H1 (cell line): ENCODE measurements at regions not wholly inside any gene's neighbourhood (a gene's known extent, or its start where the extent isn't known, plus 50 kb on each side); places are given as distances from the start of the nearest gene placed in this dataset.

Experiments used
- CTCF ChIA-PET: fragments of 300-600 bp; sonication (Branson Sonifier 250); formaldehyde crosslinking; loops from one replicate; lab custom pipeline; 2021; ENCODE audit not compliant: partially characterized antibody; lab: Charles Lee
- POLR2A ChIA-PET: fragments of 300-600 bp; sonication (Branson Sonifier 250); formaldehyde crosslinking; loops from one replicate; lab custom pipeline; 2021; ENCODE audit warnings: inconsistent platforms; ENCODE audit not compliant: partially characterized antibody; lab: Charles Lee
- DNase-seq, 2 experiments: peaks; one replicate each; pipeline versions ENCODE4 v3.0.0 to v3.0.0-alpha.2; 2010 to 2022; ENCODE audit warnings: low spot score in 2 of 2, low read depth in 1 of 2, mixed read lengths in 1 of 2
- FAIRE-seq: peaks from 2 replicates; lab custom pipeline; 2011; peaks lifted over from hg19 to GRCh38; lab: Jason Lieb, UNC
- H2AFZ ChIP-seq: 2 replicates; pipeline ENCODE4 v1.8.1; 2012; ENCODE audit warnings: low read length, inconsistent platforms
- H2AK5ac ChIP-seq: 2 replicates; pipeline ENCODE4 v1.6.1; 2013; ENCODE audit warnings: low read depth, low read length
- H2BK120ac ChIP-seq: replicated peaks from 2 replicates; pipeline ENCODE3; 2013; ENCODE audit warnings: low read depth, low read length, inconsistent platforms
- H2BK12ac ChIP-seq: 2 replicates; pipeline ENCODE4 v1.6.1; 2013; ENCODE audit warnings: low read depth, low read length
- H2BK15ac ChIP-seq: 2 replicates; pipeline ENCODE4 v1.6.1; 2013; ENCODE audit warnings: low read length
- H2BK20ac ChIP-seq: 2 replicates; pipeline ENCODE4 v1.6.1; 2013; ENCODE audit warnings: low read length
- H2BK5ac ChIP-seq: 2 replicates; pipeline ENCODE4 v1.6.1; 2013; ENCODE audit warnings: low read depth, low read length
- H3K14ac ChIP-seq: 2 replicates; pipeline ENCODE4 v1.6.1; 2013; ENCODE audit warnings: inconsistent platforms; ENCODE audit not compliant: insufficient read length
- H3K18ac ChIP-seq: 2 replicates; pipeline ENCODE4 v1.6.1; 2013; ENCODE audit warnings: low read length; ENCODE audit errors: extremely low read depth
- H3K23ac ChIP-seq: 2 replicates; pipeline ENCODE4 v1.6.1; 2013; ENCODE audit warnings: inconsistent platforms; ENCODE audit not compliant: insufficient read length
- H3K23me2 ChIP-seq: 2 replicates; pipeline ENCODE4 v1.6.1; 2013; ENCODE audit warnings: low read depth, low read length
- H3K27ac ChIP-seq: 2 replicates; pipeline ENCODE4 v1.6.1; 2011; ENCODE audit warnings: low read depth, low read length, inconsistent platforms
- H3K27me3 ChIP-seq, 4 experiments: replicated peaks in 1 of 4; 1 replicate in 1 of 4; 2 replicates in 3 of 4; pipeline versions ENCODE4 v1.6.1 to v1.8.1; 2011 to 2013; ENCODE audit warnings: low read length in 3 of 4, mild to moderate bottlenecking in 3 of 4, inconsistent platforms in 2 of 4, mixed read lengths in 2 of 4, moderate library complexity in 1 of 4; ENCODE audit not compliant: control insufficient read depth in 3 of 4, insufficient read depth in 3 of 4; ENCODE audit errors: extremely low read depth in 1 of 4
- H3K36me3 ChIP-seq, 4 experiments: 2 replicates each; pipeline versions ENCODE4 v1.6.1 to v1.8.1; 2011 to 2013; ENCODE audit warnings: mild to moderate bottlenecking in 4 of 4, low read length in 3 of 4, moderate library complexity in 2 of 4, control low read depth in 1 of 4, inconsistent platforms in 1 of 4; ENCODE audit not compliant: insufficient read depth in 4 of 4, control insufficient read depth in 2 of 4
- H3K4ac ChIP-seq: replicated peaks from 2 replicates; pipeline ENCODE3; 2013; ENCODE audit warnings: low read length, low read depth, mixed read lengths, inconsistent platforms; ENCODE audit not compliant: insufficient read length
- H3K4me1 ChIP-seq, 4 experiments: replicated peaks in 1 of 4; 1 replicate in 1 of 4; 2 replicates in 3 of 4; pipeline versions ENCODE4 v1.6.1 to v1.8.1; 2011 to 2013; ENCODE audit warnings: low read length in 3 of 4, inconsistent platforms in 2 of 4, mixed read lengths in 1 of 4; ENCODE audit not compliant: insufficient read depth in 4 of 4, control insufficient read depth in 3 of 4
- H3K4me2 ChIP-seq, 2 experiments: 2 replicates each; pipeline versions ENCODE4 v1.6.1 to v1.8.1; 2011 to 2013; ENCODE audit warnings: low read depth in 2 of 2, low read length in 2 of 2, control low read depth in 1 of 2, inconsistent platforms in 1 of 2, mild to moderate bottlenecking in 1 of 2; ENCODE audit not compliant: insufficient read depth in 1 of 2
- H3K4me3 ChIP-seq, 4 experiments: fragments of 200-600, 300-600 bp in 1 of 4; sonication (generic), shearing (Covaris generic), sonication (Bioruptor Twin) in 1 of 4; 2 replicates each; pipeline versions ENCODE4 v1.5.1 to v1.8.1; 2011 to 2016; ENCODE audit warnings: low read length in 4 of 4, low read depth in 3 of 4, control low read depth in 2 of 4, inconsistent platforms in 2 of 4, mild to moderate bottlenecking in 2 of 4, mixed read lengths in 1 of 4, moderate library complexity in 1 of 4; ENCODE audit not compliant: insufficient read depth in 2 of 4; ENCODE audit errors: extremely low read depth in 1 of 4
- H3K56ac ChIP-seq: replicated peaks from 2 replicates; pipeline ENCODE3; 2013; ENCODE audit warnings: low read depth, mild to moderate bottlenecking, mixed read lengths, low read length, inconsistent platforms; ENCODE audit not compliant: insufficient read length
- H3K79me1 ChIP-seq: 2 replicates; pipeline ENCODE4 v1.6.1; 2013; ENCODE audit warnings: low read depth, low read length, control low read depth
- H3K79me2 ChIP-seq, 2 experiments: 2 replicates each; pipeline versions ENCODE4 v1.6.1 to v1.8.1; 2012 to 2013; ENCODE audit warnings: low read length in 2 of 2, mild to moderate bottlenecking in 2 of 2, inconsistent platforms in 1 of 2; ENCODE audit not compliant: insufficient read depth in 2 of 2, control insufficient read depth in 1 of 2
- H3K9ac ChIP-seq, 4 experiments: replicated peaks in 1 of 4; 1 replicate in 1 of 4; 2 replicates in 3 of 4; pipeline versions ENCODE4 v1.6.1 to v1.8.1; 2011 to 2013; ENCODE audit warnings: low read depth in 3 of 4, low read length in 3 of 4, control low read depth in 2 of 4, mild to moderate bottlenecking in 2 of 4, moderate library complexity in 2 of 4, inconsistent platforms in 1 of 4; ENCODE audit errors: extremely low read depth in 1 of 4
- H3K9me3 ChIP-seq, 2 experiments: 2 replicates each; pipeline versions ENCODE4 v1.6.1 to v1.8.1; 2012 to 2013; ENCODE audit warnings: mild to moderate bottlenecking in 2 of 2, moderate library complexity in 2 of 2, control low read depth in 1 of 2, inconsistent platforms in 1 of 2, low read depth in 1 of 2, low read length in 1 of 2, mixed read lengths in 1 of 2; ENCODE audit not compliant: insufficient read depth in 2 of 2
- H4K20me1 ChIP-seq, 2 experiments: replicated peaks in 1 of 2; 2 replicates each; pipeline versions ENCODE3 to v1.8.1; 2011 to 2013; ENCODE audit warnings: inconsistent platforms in 2 of 2, low read length in 2 of 2, mild to moderate bottlenecking in 1 of 2; ENCODE audit not compliant: insufficient read depth in 2 of 2, control insufficient read depth in 1 of 2
- H4K5ac ChIP-seq: 2 replicates; pipeline ENCODE4 v1.6.1; 2013; ENCODE audit warnings: low read length, low read depth, mixed read lengths, inconsistent platforms; ENCODE audit not compliant: insufficient read length
- H4K8ac ChIP-seq: 2 replicates; pipeline ENCODE4 v1.8.0; 2013; ENCODE audit warnings: mild to moderate bottlenecking, moderate library complexity, low read length, inconsistent platforms; ENCODE audit not compliant: insufficient read depth; ENCODE audit errors: extremely low read depth
- H4K91ac ChIP-seq: replicated peaks from 2 replicates; pipeline ENCODE3; 2013; ENCODE audit warnings: low read length, mixed read lengths, inconsistent platforms; ENCODE audit not compliant: insufficient read length
- CREB1 ChIP-seq: IDR thresholded peaks from 2 replicates; pipeline ENCODE4 v1.6.1; 2012; ENCODE audit warnings: inconsistent platforms
- GTF2F1 ChIP-seq: IDR thresholded peaks from 2 replicates; pipeline ENCODE4 v1.6.1; 2012; ENCODE audit warnings: low read depth, low read length, improper control_type of control experiment, borderline replicate concordance
- HDAC2 ChIP-seq, 2 experiments: fragments of 300-600 bp in 1 of 2; sonication (generic) in 1 of 2; IDR thresholded peaks; 2 replicates each; pipeline ENCODE4 v1.6.1; 2011 to 2012; ENCODE audit warnings: low read depth in 2 of 2, low read length in 2 of 2, mild to moderate bottlenecking in 2 of 2, moderate library complexity in 2 of 2, borderline replicate concordance in 1 of 2, inconsistent platforms in 1 of 2
- HDAC6 ChIP-seq: IDR thresholded peaks from one replicate; pipeline ENCODE4 v1.7.1; 2012; ENCODE audit warnings: low read depth, mild to moderate bottlenecking, inconsistent platforms, low read length, moderate library complexity
- KDM1A ChIP-seq: fragments of 200-600, 300-600 bp; sonication (generic); IDR thresholded peaks from 2 replicates; pipeline ENCODE4 v1.7.1; 2016; ENCODE audit warnings: mild to moderate bottlenecking, low read length, borderline replicate concordance
- KDM4A ChIP-seq: IDR thresholded peaks from one replicate; pipeline ENCODE4 v1.7.1; 2012; ENCODE audit warnings: low read depth, mild to moderate bottlenecking, moderate library complexity, low read length, inconsistent platforms; ENCODE audit not compliant: severe bottlenecking
- KDM5A ChIP-seq: fragments of 200-600 bp; IDR thresholded peaks from 2 replicates; pipeline ENCODE4 v1.7.1; 2012; ENCODE audit warnings: mild to moderate bottlenecking, low read length, inconsistent platforms, mixed read lengths
- MAFK ChIP-seq: IDR thresholded peaks from 2 replicates; pipeline ENCODE4 v1.6.1; 2012; ENCODE audit warnings: low read depth, mild to moderate bottlenecking, improper control_type of control experiment, low read length
- MAX ChIP-seq: IDR thresholded peaks from 2 replicates; pipeline ENCODE4 v1.6.1; 2012; ENCODE audit warnings: inconsistent platforms
- NANOG ChIP-seq: IDR thresholded peaks from 2 replicates; pipeline ENCODE4 v1.6.1; 2011; ENCODE audit warnings: low read length, low read depth, mild to moderate bottlenecking, inconsistent platforms; ENCODE audit not compliant: insufficient read depth, poor library complexity, severe bottlenecking
- NRF1 ChIP-seq: IDR thresholded peaks from 2 replicates; pipeline ENCODE4 v1.6.1; 2011; ENCODE audit warnings: mild to moderate bottlenecking, low read depth, low read length, improper control_type of control experiment
- RBBP5 ChIP-seq: IDR thresholded peaks from 2 replicates; pipeline ENCODE4 v1.7.1; 2012; ENCODE audit warnings: low read depth, mild to moderate bottlenecking, inconsistent platforms, low read length, moderate library complexity, borderline replicate concordance
- TAF1 ChIP-seq: IDR thresholded peaks from 2 replicates; pipeline ENCODE4 v1.6.1; 2011; ENCODE audit warnings: mild to moderate bottlenecking, low read depth, low read length
- TAF7 ChIP-seq: optimal IDR thresholded peaks from 2 replicates; pipeline ENCODE3; 2011; ENCODE audit warnings: low read depth, mild to moderate bottlenecking, inconsistent platforms, low read length, moderate library complexity, borderline replicate concordance
- TCF12 ChIP-seq: IDR thresholded peaks from 2 replicates; pipeline ENCODE4 v1.6.1; 2011; ENCODE audit warnings: low read depth, mild to moderate bottlenecking, low read length
- TEAD4 ChIP-seq: IDR thresholded peaks from 2 replicates; pipeline ENCODE4 v1.6.1; 2012; ENCODE audit warnings: low read depth, low read length, inconsistent platforms, mixed read lengths
- WGBS, 2 experiments: shearing (Covaris generic) in 1 of 2; methylation state at CpG; one replicate each; pipeline versions ENCODE4 v1.1.6 to v1.1.7; 2013 to 2015; ENCODE audit warnings: low lambda C conversion rate in 2 of 2, mixed read lengths in 2 of 2, inconsistent platforms in 1 of 2, low coverage in 1 of 2, missing lambda C conversion rate in 1 of 2; ENCODE audit not compliant: insufficient replicate concordance in 2 of 2, insufficient coverage in 1 of 2, insufficient read length in 1 of 2; ENCODE audit errors: extremely low coverage in 1 of 2, missing lambda C conversion rate in 1 of 2; 5-methylcytosine and 5-hydroxymethylcytosine counted together

DNA sequence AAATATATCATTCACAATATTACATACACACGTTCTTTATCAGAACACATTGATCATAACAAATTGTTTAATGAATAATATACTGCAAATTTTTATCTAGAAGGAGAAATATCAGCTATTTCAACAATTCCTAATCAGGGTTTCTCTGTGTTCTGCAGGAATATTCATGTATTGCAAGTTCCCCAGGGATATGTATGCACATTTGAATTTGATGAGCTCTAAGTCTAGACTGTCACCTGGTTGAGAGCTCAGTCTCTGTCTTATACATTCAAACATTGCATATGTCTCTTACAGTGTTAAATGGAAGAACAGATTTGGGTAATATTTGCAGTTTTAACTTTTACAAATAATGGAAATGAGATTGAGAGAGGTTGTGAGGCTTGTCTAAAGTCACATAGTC, 829.7 kb downstream of the CDH11 start:
- Histone ChIP-seq H2BK120ac (no peak overlapping the region), H2AK5ac (no peak overlapping the region), H2BK15ac (no peak overlapping the region), H3K27me3 (no peaks in the 10 kb centered on the region), H3K23ac (no peak overlapping the region), H3K79me1 (no peaks in the 10 kb centered on the region), H2BK5ac (no peak overlapping the region), H3K79me2 (no peaks in the 10 kb centered on the region), H4K5ac (no peak overlapping the region), H3K4me3 (no peak overlapping the region), H3K36me3 (no peaks in the 10 kb centered on the region), H3K9me3 (no peaks in the 10 kb centered on the region), H3K14ac (no peak overlapping the region), H3K18ac (no peak overlapping the region), H2BK12ac (no peak overlapping the region), H3K23me2 (no peaks in the 10 kb centered on the region), H4K20me1 (no peaks in the 10 kb centered on the region), H3K4ac (no peak overlapping the region), H4K8ac (no peak overlapping the region), H3K27ac (no peak overlapping the region), H3K9ac (no peak overlapping the region), H4K91ac (no peak overlapping the region), H3K4me1 (no peaks in the 10 kb centered on the region), H2AFZ (no peak overlapping the region), H3K56ac (no peak overlapping the region), H3K4me2 (no peak overlapping the region), H2BK20ac (no peak overlapping the region)
- ChIA-PET POLR2A (no interaction called here), CTCF (no interaction called here)
- WGBS, 2 experiments, result 80% methylated on average over 1 of the region's 1 CpG; no CpG with 5 or more reads in 1 of the 2 experiments
- FAIRE-seq (no peak), DNase-seq (no peak)
- TF ChIP-seq TAF1 (no peak), HDAC6 (no peak), KDM4A (no peak), TEAD4 (no peak), GTF2F1 (no peak), KDM5A (no peak), RBBP5 (no peak), CREB1 (no peak), MAFK (no peak), KDM1A (no peak), HDAC2 (IDR thresholded peaks at IDR 0.05; ENCODE audit: borderline replicate concordance in 1 of 2, low read depth in 2 of 2, low read length in 2 of 2) (no peak), NANOG (no peak), MAX (no peak), NRF1 (no peak), TAF7 (no peak), TCF12 (no peak)
